Astrocyte of the cerebellum (primary cell): ENCODE measurements at regions not wholly inside any gene's neighbourhood (a gene's known extent, or its start where the extent isn't known, plus 50 kb on each side); places are given as distances from the start of the nearest gene placed in this dataset.

Source experiments
- DNase-seq: peaks from one replicate; pipeline ENCODE4 v3.0.0-alpha.2; 2011; ENCODE audit warnings: low read depth
- H3K4me3 ChIP-seq: 2 replicates; pipeline ENCODE4 v1.5.1; 2011; ENCODE audit warnings: mild to moderate bottlenecking, low read depth, low read length, moderate library complexity
- in situ Hi-C: cut with HindIII; loops from 2 replicates; pipeline ENCODE4 v1.10.0; 2017; ENCODE audit warnings: low sequenced_read_pairs
- TF ChIP-seq, protein P1 (sequence below): IDR thresholded peaks from 2 replicates; pipeline ENCODE4 v1.5.1; 2012; ENCODE audit warnings: low read length, low read depth, moderate library complexity, mild to moderate bottlenecking; ENCODE audit errors: missing control alignments

DNA sequence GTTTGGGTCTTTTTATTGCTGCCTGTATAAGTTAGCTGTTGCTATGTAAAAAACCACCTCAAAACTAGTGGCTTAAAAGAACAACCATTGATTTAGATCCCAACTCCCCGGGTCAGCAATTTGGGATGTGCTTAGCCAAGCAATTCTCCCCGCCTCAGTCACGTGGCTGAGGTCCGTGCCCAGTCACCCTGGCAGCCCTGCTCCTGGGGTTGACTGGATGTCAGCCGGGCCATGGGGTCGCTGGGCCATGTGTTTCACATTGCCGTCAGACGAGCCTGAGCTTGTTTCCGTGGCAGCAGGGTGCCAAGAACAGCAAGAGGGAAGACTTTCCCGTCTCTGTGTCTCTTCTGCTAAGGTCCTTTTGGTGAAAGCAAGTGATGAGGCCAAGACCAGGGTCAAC lies 345.7 kb upstream of the FAT1 start:
- in situ Hi-C loops, result no loop called here
- no peak for DNase-seq
- TF ChIP-seq, protein P1, sequence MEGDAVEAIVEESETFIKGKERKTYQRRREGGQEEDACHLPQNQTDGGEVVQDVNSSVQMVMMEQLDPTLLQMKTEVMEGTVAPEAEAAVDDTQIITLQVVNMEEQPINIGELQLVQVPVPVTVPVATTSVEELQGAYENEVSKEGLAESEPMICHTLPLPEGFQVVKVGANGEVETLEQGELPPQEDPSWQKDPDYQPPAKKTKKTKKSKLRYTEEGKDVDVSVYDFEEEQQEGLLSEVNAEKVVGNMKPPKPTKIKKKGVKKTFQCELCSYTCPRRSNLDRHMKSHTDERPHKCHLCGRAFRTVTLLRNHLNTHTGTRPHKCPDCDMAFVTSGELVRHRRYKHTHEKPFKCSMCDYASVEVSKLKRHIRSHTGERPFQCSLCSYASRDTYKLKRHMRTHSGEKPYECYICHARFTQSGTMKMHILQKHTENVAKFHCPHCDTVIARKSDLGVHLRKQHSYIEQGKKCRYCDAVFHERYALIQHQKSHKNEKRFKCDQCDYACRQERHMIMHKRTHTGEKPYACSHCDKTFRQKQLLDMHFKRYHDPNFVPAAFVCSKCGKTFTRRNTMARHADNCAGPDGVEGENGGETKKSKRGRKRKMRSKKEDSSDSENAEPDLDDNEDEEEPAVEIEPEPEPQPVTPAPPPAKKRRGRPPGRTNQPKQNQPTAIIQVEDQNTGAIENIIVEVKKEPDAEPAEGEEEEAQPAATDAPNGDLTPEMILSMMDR, result no peak
- no peak overlapping the region for H3K4me3 ChIP-seq

GRCh38 chr4:187070158-187070557 lies 346.5 kb upstream of the FAT1 start:
- no peak overlapping the region for H3K4me3 ChIP-seq
- no peak for DNase-seq
- TF ChIP-seq, protein P1, result no peak
- in situ Hi-C loops, result no loop called here

DNA sequence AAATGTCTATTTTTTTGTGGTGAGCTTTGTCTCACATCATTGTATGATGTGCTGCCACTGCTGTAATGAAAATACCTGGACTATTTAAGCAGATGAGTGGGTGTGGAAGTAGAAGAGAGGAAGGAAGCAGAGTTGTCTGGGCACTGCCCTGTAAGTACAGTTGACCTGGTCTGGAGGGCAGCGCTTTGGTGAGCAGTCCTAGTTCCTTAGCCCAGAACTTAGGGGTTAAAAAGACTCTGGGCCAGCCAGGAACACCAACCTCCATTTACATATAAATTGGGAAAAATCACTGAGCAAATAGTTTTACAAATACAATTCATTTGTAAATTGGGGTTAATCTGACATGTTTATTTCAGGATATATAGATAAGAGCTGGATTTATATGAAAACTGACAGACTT lies 347.1 kb upstream of the FAT1 start:
- in situ Hi-C loops, result no loop called here
- TF ChIP-seq, protein P1, result no peak
- H3K4me3 ChIP-seq, result no peak overlapping the region
- DNase-seq, result no peak

- no peak for DNase-seq
- no peak overlapping the region for H3K4me3 ChIP-seq
- in situ Hi-C loops, result no loop called here
- TF ChIP-seq, protein P1, result no peak
Measured at GRCh38 chr4:187071946-187072600, 348.4 kb upstream of the FAT1 start.

- in situ Hi-C loops, result no loop called here
- no peak overlapping the region for H3K4me3 ChIP-seq
- TF ChIP-seq, protein P1, result no peak
- no peak for DNase-seq
Measured at GRCh38 chr4:187073820-187074219, 350.2 kb upstream of the FAT1 start.

DNA sequence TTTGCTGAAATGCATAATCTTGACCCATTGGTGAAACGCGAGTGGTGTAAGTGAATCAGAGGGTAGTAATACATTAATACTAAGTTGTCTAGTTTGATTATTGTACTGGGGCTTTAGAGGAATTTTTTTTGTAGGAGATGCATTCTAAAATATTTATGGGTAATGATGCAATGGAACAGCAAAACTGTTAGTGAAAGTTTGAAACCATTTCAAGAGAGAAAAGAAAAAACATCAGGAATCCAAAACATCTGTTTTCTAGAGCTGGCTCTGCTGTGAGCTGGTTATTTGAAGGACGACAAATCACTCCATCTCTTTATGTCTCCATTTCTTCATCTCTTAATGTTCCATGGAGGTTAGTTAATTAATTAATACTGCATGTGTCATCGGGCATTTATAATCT lies 351.9 kb upstream of the FAT1 start:
- no peak for DNase-seq
- TF ChIP-seq, protein P1, result no peak
- no peak overlapping the region for H3K4me3 ChIP-seq
- in situ Hi-C loops, result no loop called here
